Limb (tissue), 2 donors: ENCODE measurements at regions not wholly inside any gene's neighbourhood (a gene's known extent, or its start where the extent isn't known, plus 50 kb on each side); places are given as distances from the start of the nearest gene placed in this dataset.

ENCODE experiments used
- DNase-seq, 2 donors: peaks; one replicate each; pipeline ENCODE4 v3.0.0-alpha.2; 2016; ENCODE audit errors: extremely low spot score in 2 of 2

GRCh38 chr3:7793786-7794185 is 707.8 kb upstream of the LMCD1 start:
- no peak for DNase-seq

GRCh38 chr3:7798276-7798675 is 703.3 kb upstream of the LMCD1 start:
- no peak for DNase-seq

GRCh38 chr3:7800006-7800780 is 701.4 kb upstream of the LMCD1 start:
- DNase-seq = peak in 1 of 2 donors; percentile 15

- DNase-seq = no peak
These were observed 689.1 kb upstream of the LMCD1 start for GRCh38 chr3:7812490-7812889.

GRCh38 chr3:7813365-7813764 is 688.3 kb upstream of the LMCD1 start:
- no peak for DNase-seq

- no peak for DNase-seq
These were observed 684.4 kb upstream of the LMCD1 start for GRCh38 chr3:7817239-7817638.

GRCh38 chr3:7820969-7821368 is 680.7 kb upstream of the LMCD1 start:
- DNase-seq = no peak

- DNase-seq = no peak
These were observed 679.8 kb upstream of the LMCD1 start for GRCh38 chr3:7821858-7822257.

GRCh38 chr3:7841451-7841850 is 660.2 kb upstream of the LMCD1 start:
- no peak for DNase-seq

GRCh38 chr3:7843441-7843840 is 658.2 kb upstream of the LMCD1 start:
- DNase-seq = peak in 1 of 2 donors; percentile 24

- DNase-seq = no peak
These were observed 654.6 kb upstream of the LMCD1 start for GRCh38 chr3:7847021-7847420.

- DNase-seq = no peak
These were observed 654.1 kb upstream of the LMCD1 start for GRCh38 chr3:7847521-7847920.

GRCh38 chr3:7854266-7854665 is 647.4 kb upstream of the LMCD1 start:
- no peak for DNase-seq

- DNase-seq = no peak
These were observed 646.9 kb upstream of the LMCD1 start for GRCh38 chr3:7854721-7855120.

- DNase-seq = no peak
These were observed 636.0 kb upstream of the LMCD1 start for GRCh38 chr3:7865611-7866010.

GRCh38 chr3:7867587-7867986 is 634.0 kb upstream of the LMCD1 start:
- no peak for DNase-seq

GRCh38 chr3:7871003-7871560 is 630.5 kb upstream of the LMCD1 start:
- no peak for DNase-seq

GRCh38 chr3:7874116-7874515 is 627.5 kb upstream of the LMCD1 start:
- no peak for DNase-seq

- DNase-seq = no peak
These were observed 625.7 kb upstream of the LMCD1 start for GRCh38 chr3:7875925-7876324.

GRCh38 chr3:7876741-7877297 is 624.8 kb upstream of the LMCD1 start:
- no peak for DNase-seq

GRCh38 chr3:7877312-7877711 is 624.3 kb upstream of the LMCD1 start:
- DNase-seq = no peak

- DNase-seq = no peak
These were observed 622.1 kb upstream of the LMCD1 start for GRCh38 chr3:7879572-7879971.

- no peak for DNase-seq
These were observed 619.7 kb upstream of the LMCD1 start for GRCh38 chr3:7881946-7882345.
